Calu3 (cell line): ENCODE measurements at regions not wholly inside any gene's neighbourhood (a gene's known extent, or its start where the extent isn't known, plus 50 kb on each side); places are given as distances from the start of the nearest gene placed in this dataset.

Source experiments
- BruUV-seq: library from RNA; stranded (reverse); fragments of 400-500 nt; replicated peaks from 2 replicates; lab custom pipeline; 2021; lab: Mats Ljungman, UMichigan
- CTCF ChIA-PET: fragments of 300-600 bp; sonication (Branson Sonifier 250); formaldehyde crosslinking; loops from one replicate; lab custom pipeline; 2022; ENCODE audit warnings: antibody characterized with exemption; lab: Charles Lee
- DNase-seq: peaks from one replicate; pipeline ENCODE4 v3.0.0; 2022
- H3K27ac Mint-ChIP-seq: one replicate; pipeline ENCODE4 v1.8.0; 2022; ENCODE audit warnings: mixed read lengths; ENCODE audit not compliant: unreplicated experiment
- H3K27me3 Mint-ChIP-seq: one replicate; pipeline ENCODE4 v1.8.0; 2022; ENCODE audit warnings: mixed read lengths; ENCODE audit not compliant: unreplicated experiment
- H3K36me3 Mint-ChIP-seq: one replicate; pipeline ENCODE4 v1.8.0; 2022; ENCODE audit warnings: mild to moderate bottlenecking, moderate library complexity, mixed read lengths; ENCODE audit not compliant: insufficient read depth, unreplicated experiment
- H3K4me1 Mint-ChIP-seq: one replicate; pipeline ENCODE4 v1.8.0; 2022; ENCODE audit warnings: mild to moderate bottlenecking, low read depth, mixed read lengths; ENCODE audit not compliant: unreplicated experiment
- H3K4me3 Mint-ChIP-seq: one replicate; pipeline ENCODE4 v1.8.0; 2022; ENCODE audit warnings: mild to moderate bottlenecking, low read depth, moderate library complexity, mixed read lengths; ENCODE audit not compliant: unreplicated experiment
- H3K9me3 Mint-ChIP-seq: one replicate; pipeline ENCODE4 v1.8.0; 2022; ENCODE audit warnings: low read depth, mixed read lengths; ENCODE audit not compliant: unreplicated experiment
- intact Hi-C: fragments of 100-400 bp; cut with micrococcal nuclease; formaldehyde crosslinking; loops from one replicate; pipeline ENCODE4 v1.10.0; 2022; ENCODE audit not compliant: unreplicated experiment
- TF ChIP-seq, protein P1 (sequence below): fragments of 200-600 bp; IDR thresholded peaks from one replicate; pipeline ENCODE4 v1.8.0; 2022; ENCODE audit warnings: antibody characterized with exemption; ENCODE audit not compliant: unreplicated experiment

DNA sequence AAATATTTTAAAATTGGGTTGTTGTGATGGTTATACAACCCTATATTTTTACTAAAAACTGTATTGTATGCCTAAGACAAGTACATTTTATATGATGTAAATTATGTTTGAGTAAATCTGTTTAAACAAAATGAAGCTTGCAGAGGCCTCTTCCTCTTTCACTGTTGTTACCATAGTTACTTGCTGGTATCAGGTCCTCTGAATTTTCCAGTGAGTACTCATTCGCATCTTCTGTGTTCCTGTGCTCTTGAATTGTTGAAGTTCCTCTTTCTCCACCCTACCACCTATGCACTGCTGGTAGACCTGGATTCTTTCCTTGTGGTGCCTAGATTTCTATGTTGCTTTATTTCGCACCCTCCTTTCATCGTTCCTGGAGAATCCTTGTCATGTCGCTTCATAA, 938.5 kb upstream of the ACO1 start:
- Mint-ChIP-seq H3K4me3 (no peak overlapping the region), H3K9me3 (no peaks in the 10 kb centered on the region), H3K4me1 (no peaks in the 10 kb centered on the region), H3K27ac (no peak overlapping the region), H3K36me3 (no peaks in the 10 kb centered on the region), H3K27me3 (no peaks in the 10 kb centered on the region)
- DNase-seq: no peak
- TF ChIP-seq, protein P1, sequence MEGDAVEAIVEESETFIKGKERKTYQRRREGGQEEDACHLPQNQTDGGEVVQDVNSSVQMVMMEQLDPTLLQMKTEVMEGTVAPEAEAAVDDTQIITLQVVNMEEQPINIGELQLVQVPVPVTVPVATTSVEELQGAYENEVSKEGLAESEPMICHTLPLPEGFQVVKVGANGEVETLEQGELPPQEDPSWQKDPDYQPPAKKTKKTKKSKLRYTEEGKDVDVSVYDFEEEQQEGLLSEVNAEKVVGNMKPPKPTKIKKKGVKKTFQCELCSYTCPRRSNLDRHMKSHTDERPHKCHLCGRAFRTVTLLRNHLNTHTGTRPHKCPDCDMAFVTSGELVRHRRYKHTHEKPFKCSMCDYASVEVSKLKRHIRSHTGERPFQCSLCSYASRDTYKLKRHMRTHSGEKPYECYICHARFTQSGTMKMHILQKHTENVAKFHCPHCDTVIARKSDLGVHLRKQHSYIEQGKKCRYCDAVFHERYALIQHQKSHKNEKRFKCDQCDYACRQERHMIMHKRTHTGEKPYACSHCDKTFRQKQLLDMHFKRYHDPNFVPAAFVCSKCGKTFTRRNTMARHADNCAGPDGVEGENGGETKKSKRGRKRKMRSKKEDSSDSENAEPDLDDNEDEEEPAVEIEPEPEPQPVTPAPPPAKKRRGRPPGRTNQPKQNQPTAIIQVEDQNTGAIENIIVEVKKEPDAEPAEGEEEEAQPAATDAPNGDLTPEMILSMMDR: no peak
- BruUV-seq: no TSS peak
- CTCF ChIA-PET: no interaction called here
- intact Hi-C loops: no loop called here

DNA sequence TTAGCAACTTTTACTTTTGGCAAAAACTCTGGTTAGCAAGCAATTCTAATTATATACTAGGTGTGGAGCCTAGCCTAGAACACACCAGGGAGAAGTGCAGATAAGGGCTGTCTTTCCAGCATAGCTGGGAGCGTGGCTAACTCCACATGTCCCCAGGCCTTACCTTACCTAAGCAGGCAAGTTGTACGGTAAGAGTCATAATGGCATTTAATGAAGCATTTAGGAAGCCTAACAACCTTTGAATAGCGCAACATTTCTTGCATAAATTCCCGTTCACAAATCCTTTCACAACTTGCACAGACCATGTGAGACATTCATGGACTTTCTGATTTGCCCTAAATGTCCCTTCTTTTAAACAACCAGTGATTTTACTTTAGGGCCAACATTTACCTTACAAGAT, 917.4 kb upstream of the ACO1 start:
- intact Hi-C loops: no loop called here
- Mint-ChIP-seq H3K27ac (no peak overlapping the region), H3K4me1 (no peaks in the 10 kb centered on the region), H3K4me3 (no peak overlapping the region), H3K9me3 (no peaks in the 10 kb centered on the region), H3K27me3 (no peaks in the 10 kb centered on the region), H3K36me3 (no peaks in the 10 kb centered on the region)
- TF ChIP-seq, protein P1: no peak
- no TSS peak for BruUV-seq
- no peak for DNase-seq
- CTCF ChIA-PET: no interaction called here

DNA sequence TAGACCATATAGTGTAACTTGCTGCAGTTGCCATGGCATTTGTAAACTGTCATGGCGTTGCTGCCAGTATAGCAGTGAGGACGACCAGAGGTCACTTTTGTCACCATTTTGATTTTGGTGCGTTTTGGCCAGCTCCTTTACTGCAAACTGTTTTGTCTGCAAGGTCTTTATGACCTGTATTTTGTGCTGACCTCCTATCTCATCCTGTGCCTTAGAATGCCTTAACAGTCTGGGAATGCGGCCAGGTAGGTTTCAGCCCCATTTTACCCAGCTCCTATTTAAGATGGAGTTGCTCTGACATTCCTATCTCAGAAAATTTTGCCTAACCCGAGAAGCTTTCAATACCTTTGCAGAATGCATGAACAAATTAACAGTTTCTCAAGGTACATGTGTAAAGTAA, 914.4 kb upstream of the ACO1 start:
- intact Hi-C loops: no loop called here

DNA sequence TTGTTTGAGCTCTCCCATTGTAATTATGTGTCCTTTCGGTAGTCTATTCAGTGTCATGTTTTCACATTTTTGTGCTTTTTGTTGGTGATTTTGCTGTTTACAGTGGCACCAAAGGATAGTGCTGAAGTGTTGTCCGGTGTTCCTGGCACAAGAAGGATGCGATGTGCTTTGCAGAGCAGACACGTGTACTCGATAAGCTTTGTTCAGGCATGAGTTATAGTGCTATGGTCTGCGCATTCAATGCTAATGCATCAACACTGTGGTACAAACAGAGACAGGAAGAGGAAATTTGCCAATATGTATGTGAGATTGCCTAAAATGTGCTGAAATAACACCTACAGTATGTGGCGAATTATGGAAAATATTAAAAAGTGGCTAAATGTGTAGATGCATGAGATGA, 913.4 kb upstream of the ACO1 start:
- DNase-seq: no peak
- H3K9me3 Mint-ChIP-seq: no peaks in the 10 kb centered on the region
- no peaks in the 10 kb centered on the region for H3K36me3 Mint-ChIP-seq
- H3K27ac Mint-ChIP-seq: no peak overlapping the region
- CTCF ChIA-PET: no interaction called here
- no peaks in the 10 kb centered on the region for H3K27me3 Mint-ChIP-seq
- no TSS peak for BruUV-seq
- TF ChIP-seq, protein P1: no peak
- intact Hi-C loops: no loop called here
- no peaks in the 10 kb centered on the region for H3K4me1 Mint-ChIP-seq
- H3K4me3 Mint-ChIP-seq: no peak overlapping the region

More for the DNA sequence above, 914.4 kb upstream of the ACO1 start:
- CTCF ChIA-PET: no interaction called here
- TF ChIP-seq, protein P1: no peak
- Mint-ChIP-seq H3K4me3 (no peak overlapping the region), H3K9me3 (no peaks in the 10 kb centered on the region), H3K36me3 (no peaks in the 10 kb centered on the region), H3K27me3 (no peaks in the 10 kb centered on the region), H3K27ac (no peak overlapping the region), H3K4me1 (no peaks in the 10 kb centered on the region)
- DNase-seq: no peak
- no TSS peak for BruUV-seq

DNA sequence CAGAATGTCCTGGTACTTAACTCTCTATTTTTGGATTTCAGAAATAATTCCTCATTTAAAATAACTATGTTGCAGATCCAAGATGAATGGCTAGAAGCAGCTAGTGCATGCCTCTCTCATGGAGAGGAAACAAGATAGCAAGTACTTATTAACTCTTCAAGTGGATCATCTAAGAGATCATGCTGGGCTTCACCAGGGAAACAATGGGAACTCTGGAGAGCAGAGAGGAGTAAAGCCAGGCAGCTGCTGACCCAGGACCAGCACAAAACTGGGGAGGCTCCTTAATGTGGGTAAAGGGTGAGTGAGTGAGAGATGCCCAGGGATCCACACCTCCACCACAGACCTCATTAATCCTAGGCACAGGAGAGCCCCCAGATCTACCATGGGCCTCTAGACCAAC, 897.8 kb upstream of the ACO1 start:
- CTCF ChIA-PET: no interaction called here
- Mint-ChIP-seq H3K27ac (no peak overlapping the region), H3K36me3 (no peaks in the 10 kb centered on the region), H3K27me3 (no peaks in the 10 kb centered on the region), H3K9me3 (no peaks in the 10 kb centered on the region), H3K4me3 (no peak overlapping the region), H3K4me1 (no peaks in the 10 kb centered on the region)
- TF ChIP-seq, protein P1: no peak
- BruUV-seq: no TSS peak
- no peak for DNase-seq
- intact Hi-C loops: loop anchor here (10.0 kb wide), 1 partner anchor 58 kb away; no protein-coding TSS in a partner anchor
